ENCODE measurements at regions not wholly inside any gene's neighbourhood (a gene's known extent, or its start where the extent isn't known, plus 50 kb on each side); places are given as distances from the start of the nearest gene placed in this dataset.
A peak's percentile ranks its signal among the peaks of the same experiment; 100 is the strongest.

- TF ChIP-seq, protein P1, sequence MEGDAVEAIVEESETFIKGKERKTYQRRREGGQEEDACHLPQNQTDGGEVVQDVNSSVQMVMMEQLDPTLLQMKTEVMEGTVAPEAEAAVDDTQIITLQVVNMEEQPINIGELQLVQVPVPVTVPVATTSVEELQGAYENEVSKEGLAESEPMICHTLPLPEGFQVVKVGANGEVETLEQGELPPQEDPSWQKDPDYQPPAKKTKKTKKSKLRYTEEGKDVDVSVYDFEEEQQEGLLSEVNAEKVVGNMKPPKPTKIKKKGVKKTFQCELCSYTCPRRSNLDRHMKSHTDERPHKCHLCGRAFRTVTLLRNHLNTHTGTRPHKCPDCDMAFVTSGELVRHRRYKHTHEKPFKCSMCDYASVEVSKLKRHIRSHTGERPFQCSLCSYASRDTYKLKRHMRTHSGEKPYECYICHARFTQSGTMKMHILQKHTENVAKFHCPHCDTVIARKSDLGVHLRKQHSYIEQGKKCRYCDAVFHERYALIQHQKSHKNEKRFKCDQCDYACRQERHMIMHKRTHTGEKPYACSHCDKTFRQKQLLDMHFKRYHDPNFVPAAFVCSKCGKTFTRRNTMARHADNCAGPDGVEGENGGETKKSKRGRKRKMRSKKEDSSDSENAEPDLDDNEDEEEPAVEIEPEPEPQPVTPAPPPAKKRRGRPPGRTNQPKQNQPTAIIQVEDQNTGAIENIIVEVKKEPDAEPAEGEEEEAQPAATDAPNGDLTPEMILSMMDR (conservative IDR thresholded peaks at IDR 0.05; ENCODE audit: low read depth, low read length), result peak; percentile 89
- TF ChIP-seq MAFK (IDR thresholded peaks at IDR 0.05; ENCODE audit: low read depth, low read length) (no peak), CEBPB (IDR thresholded peaks at IDR 0.05; ENCODE audit: low read depth, low read length) (no peak), RFX5 (IDR thresholded peaks at IDR 0.05; ENCODE audit: low read depth, low read length) (no peak), POLR2A (IDR thresholded peaks at IDR 0.05; ENCODE audit: low read depth, low read length) (no peak), MXI1 (IDR thresholded peaks at IDR 0.05; ENCODE audit: borderline replicate concordance, low read depth, low read length) (no peak), SMC3 (IDR thresholded peaks at IDR 0.05; ENCODE audit: low read depth, low read length) (peak; percentile 87), FOS (IDR thresholded peaks at IDR 0.05; ENCODE audit: low read depth, low read length) (no peak), CHD1 (IDR thresholded peaks at IDR 0.05; ENCODE audit: low read depth, low read length) (no peak)
- TF ChIP-seq, protein P2, sequence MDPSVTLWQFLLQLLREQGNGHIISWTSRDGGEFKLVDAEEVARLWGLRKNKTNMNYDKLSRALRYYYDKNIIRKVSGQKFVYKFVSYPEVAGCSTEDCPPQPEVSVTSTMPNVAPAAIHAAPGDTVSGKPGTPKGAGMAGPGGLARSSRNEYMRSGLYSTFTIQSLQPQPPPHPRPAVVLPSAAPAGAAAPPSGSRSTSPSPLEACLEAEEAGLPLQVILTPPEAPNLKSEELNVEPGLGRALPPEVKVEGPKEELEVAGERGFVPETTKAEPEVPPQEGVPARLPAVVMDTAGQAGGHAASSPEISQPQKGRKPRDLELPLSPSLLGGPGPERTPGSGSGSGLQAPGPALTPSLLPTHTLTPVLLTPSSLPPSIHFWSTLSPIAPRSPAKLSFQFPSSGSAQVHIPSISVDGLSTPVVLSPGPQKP (IDR thresholded peaks at IDR 0.05; ENCODE audit: borderline replicate concordance, low read depth, low read length), result no peak
Observed at GRCh38 chr10:52566471-52567246, 205.9 kb downstream of the MBL2 start.

Data from IMR-90 (cell line).